ENCODE measurements at regions not wholly inside any gene's neighbourhood (a gene's known extent, or its start where the extent isn't known, plus 50 kb on each side); places are given as distances from the start of the nearest gene placed in this dataset.

- DNase-seq, result no peak
- H3K9me3 Mint-ChIP-seq (ENCODE audit: unreplicated experiment), result no peaks in the 10 kb centered on the region
- Histone ChIP-seq H3K4me3 (ENCODE audit: low read depth, low read length) (no peak overlapping the region), H3K9me3 (no peaks in the 10 kb centered on the region), H3K36me3 (ENCODE audit: control insufficient read depth, insufficient read depth, low read length) (no peaks in the 10 kb centered on the region), H3K4me1 (peaks cover 29% of the 10 kb centered on the region), H3K27me3 (replicated peaks; ENCODE audit: control insufficient read depth, insufficient read depth, low read length) (no peaks in the 10 kb centered on the region)
- ChIA-PET CTCF (no interaction called here), POLR2A (no interaction called here)
- no TSS peak for BruUV-seq (replicated peaks)
- no peaks in the 10 kb centered on the region for H3K36me3 Mint-ChIP-seq (ENCODE audit: insufficient read depth, unreplicated experiment)
- TF ChIP-seq, protein P1, sequence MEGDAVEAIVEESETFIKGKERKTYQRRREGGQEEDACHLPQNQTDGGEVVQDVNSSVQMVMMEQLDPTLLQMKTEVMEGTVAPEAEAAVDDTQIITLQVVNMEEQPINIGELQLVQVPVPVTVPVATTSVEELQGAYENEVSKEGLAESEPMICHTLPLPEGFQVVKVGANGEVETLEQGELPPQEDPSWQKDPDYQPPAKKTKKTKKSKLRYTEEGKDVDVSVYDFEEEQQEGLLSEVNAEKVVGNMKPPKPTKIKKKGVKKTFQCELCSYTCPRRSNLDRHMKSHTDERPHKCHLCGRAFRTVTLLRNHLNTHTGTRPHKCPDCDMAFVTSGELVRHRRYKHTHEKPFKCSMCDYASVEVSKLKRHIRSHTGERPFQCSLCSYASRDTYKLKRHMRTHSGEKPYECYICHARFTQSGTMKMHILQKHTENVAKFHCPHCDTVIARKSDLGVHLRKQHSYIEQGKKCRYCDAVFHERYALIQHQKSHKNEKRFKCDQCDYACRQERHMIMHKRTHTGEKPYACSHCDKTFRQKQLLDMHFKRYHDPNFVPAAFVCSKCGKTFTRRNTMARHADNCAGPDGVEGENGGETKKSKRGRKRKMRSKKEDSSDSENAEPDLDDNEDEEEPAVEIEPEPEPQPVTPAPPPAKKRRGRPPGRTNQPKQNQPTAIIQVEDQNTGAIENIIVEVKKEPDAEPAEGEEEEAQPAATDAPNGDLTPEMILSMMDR (IDR thresholded peaks at IDR 0.05; ENCODE audit: insufficient read depth in 1 of 2, low read depth in 1 of 2, low read length in 1 of 2, severe bottlenecking in 1 of 2, unreplicated experiment in 1 of 2), result no peak
- H3K27me3 Mint-ChIP-seq (ENCODE audit: insufficient read depth, unreplicated experiment), result no peaks in the 10 kb centered on the region
- H3K4me3 Mint-ChIP-seq (ENCODE audit: unreplicated experiment), result no peak overlapping the region
- peaks cover 16% of the 10 kb centered on the region for H3K4me1 Mint-ChIP-seq (ENCODE audit: low read depth, unreplicated experiment)
- intact Hi-C loops (cut with micrococcal nuclease; ENCODE audit: unreplicated experiment), result no loop called here
- H3K27ac Mint-ChIP-seq (ENCODE audit: unreplicated experiment), result no peak overlapping the region
Observed at GRCh38 chr10:131755200-131755599, 145.6 kb upstream of the PPP2R2D start.

DNA sequence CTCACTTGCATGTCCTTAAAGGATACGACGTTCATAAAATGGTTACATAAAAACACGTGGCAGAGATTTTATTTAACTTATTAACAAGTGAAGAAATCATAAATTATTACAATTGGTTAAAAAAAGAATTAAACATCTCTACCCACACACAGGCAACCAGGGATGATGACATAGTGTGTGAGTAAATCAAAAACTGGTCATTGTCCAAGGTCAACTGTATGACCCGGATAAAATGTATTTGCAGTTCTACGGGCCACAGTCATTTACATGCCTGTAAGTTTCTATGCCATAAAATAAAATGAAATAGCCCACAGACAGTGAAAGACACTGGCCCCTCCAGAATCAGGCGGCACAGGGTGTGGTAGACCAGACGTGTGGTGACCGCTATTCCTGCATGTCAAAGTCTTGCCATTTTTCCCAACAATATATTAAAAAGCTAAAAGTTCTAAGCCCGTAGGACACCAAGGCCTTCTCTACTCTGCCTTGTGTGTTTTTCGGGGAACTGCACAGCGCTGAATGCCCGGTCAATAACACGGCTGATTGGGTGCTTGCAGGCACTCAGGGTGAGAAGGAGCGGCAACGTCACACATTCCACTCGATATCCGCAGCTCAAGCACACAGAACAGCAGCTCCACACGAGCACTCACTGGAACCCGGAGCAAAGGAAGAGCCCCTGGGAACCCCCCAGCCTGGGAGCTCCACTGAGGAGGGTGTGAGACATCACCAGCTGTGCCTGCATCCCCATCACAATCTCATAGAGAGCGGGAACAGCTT lies 143.3 kb upstream of the PPP2R2D start:
- H3K4me1 Mint-ChIP-seq (ENCODE audit: low read depth, unreplicated experiment), result peaks cover 5% of the 10 kb centered on the region
- intact Hi-C loops (cut with micrococcal nuclease; ENCODE audit: unreplicated experiment), result no loop called here
- H3K27me3 Mint-ChIP-seq (ENCODE audit: insufficient read depth, unreplicated experiment), result peaks cover 6% of the 10 kb centered on the region
- Histone ChIP-seq H3K4me1 (peaks cover 6% of the 10 kb centered on the region), H3K27me3 (replicated peaks; ENCODE audit: control insufficient read depth, insufficient read depth, low read length) (no peaks in the 10 kb centered on the region), H3K4me3 (ENCODE audit: low read depth, low read length) (no peak overlapping the region), H3K36me3 (ENCODE audit: control insufficient read depth, insufficient read depth, low read length) (no peaks in the 10 kb centered on the region), H3K9me3 (no peaks in the 10 kb centered on the region)
- no TSS peak for BruUV-seq (replicated peaks)
- no peak overlapping the region for H3K4me3 Mint-ChIP-seq (ENCODE audit: unreplicated experiment)
- ChIA-PET POLR2A (no interaction called here), CTCF (no interaction called here)
- TF ChIP-seq, protein P1 (IDR thresholded peaks at IDR 0.05; ENCODE audit: insufficient read depth in 1 of 2, low read depth in 1 of 2, low read length in 1 of 2, severe bottlenecking in 1 of 2, unreplicated experiment in 1 of 2), result no peak
- DNase-seq, result no peak
- H3K27ac Mint-ChIP-seq (ENCODE audit: unreplicated experiment), result no peak overlapping the region
- no peaks in the 10 kb centered on the region for H3K36me3 Mint-ChIP-seq (ENCODE audit: insufficient read depth, unreplicated experiment)
- H3K9me3 Mint-ChIP-seq (ENCODE audit: unreplicated experiment), result no peaks in the 10 kb centered on the region

DNA sequence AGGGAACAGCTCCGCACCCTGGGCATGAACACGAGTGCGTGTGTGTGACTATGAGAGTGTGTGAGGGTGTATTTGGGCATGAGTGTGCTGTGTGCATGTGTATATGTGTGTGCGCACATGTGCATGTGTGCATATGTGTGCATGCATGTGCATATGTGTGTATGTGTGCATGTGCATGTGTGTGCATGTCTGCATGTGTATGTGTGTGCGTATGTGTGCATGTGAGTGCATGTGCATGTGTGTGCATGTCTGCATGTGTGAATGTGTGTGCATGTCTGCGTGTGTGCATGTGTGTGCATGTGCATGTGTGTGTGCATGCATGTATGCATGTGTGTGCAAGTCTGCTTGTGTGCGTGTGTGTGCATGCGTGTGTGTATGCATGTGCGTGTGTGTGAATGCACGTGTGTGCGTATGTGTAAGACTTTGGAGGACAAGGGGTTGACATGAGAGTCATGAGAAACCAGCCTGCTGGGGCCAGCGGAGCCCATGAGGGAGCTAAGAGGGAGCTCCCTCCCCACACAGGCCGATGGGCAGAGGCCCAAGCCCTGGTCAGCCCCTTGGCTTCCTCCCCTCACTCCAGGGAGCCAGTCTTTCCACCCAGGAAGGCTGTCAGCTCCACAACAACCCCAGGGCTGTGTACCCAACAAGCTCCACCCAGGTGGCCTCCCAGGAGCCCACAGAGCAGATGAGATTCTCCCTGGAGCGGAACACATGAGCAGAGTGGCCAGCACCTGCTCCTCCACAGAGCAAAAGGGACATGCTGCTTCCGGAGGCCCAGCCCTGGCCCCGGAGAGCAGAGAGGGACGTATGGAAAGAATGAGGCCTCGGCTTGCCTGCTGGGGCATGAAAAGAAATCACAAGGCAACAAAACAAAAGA lies 142.5 kb upstream of the PPP2R2D start:
- Mint-ChIP-seq H3K27ac (ENCODE audit: unreplicated experiment) (no peak overlapping the region), H3K9me3 (ENCODE audit: unreplicated experiment) (no peaks in the 10 kb centered on the region), H3K36me3 (ENCODE audit: insufficient read depth, unreplicated experiment) (no peaks in the 10 kb centered on the region), H3K4me3 (ENCODE audit: unreplicated experiment) (no peak overlapping the region), H3K27me3 (ENCODE audit: insufficient read depth, unreplicated experiment) (peaks cover 6% of the 10 kb centered on the region), H3K4me1 (ENCODE audit: low read depth, unreplicated experiment) (no peaks in the 10 kb centered on the region)
- ChIA-PET POLR2A (no interaction called here), CTCF (no interaction called here)
- BruUV-seq (replicated peaks), result no TSS peak
- no peak for DNase-seq
- H3K9me3 ChIP-seq, result no peaks in the 10 kb centered on the region
- H3K27me3 ChIP-seq (replicated peaks; ENCODE audit: control insufficient read depth, insufficient read depth, low read length), result no peaks in the 10 kb centered on the region
- intact Hi-C loops (cut with micrococcal nuclease; ENCODE audit: unreplicated experiment), result no loop called here
- H3K4me1 ChIP-seq, result peaks cover 6% of the 10 kb centered on the region; the same call in 1 of the 2 replicates
- TF ChIP-seq, protein P1 (IDR thresholded peaks at IDR 0.05; ENCODE audit: insufficient read depth in 1 of 2, low read depth in 1 of 2, low read length in 1 of 2, severe bottlenecking in 1 of 2, unreplicated experiment in 1 of 2), result no peak
- H3K36me3 ChIP-seq (ENCODE audit: control insufficient read depth, insufficient read depth, low read length), result no peaks in the 10 kb centered on the region
- no peak overlapping the region for H3K4me3 ChIP-seq (ENCODE audit: low read depth, low read length)

Measured in Caco-2 (cell line).